ENCODE measurements at regions not wholly inside any gene's neighbourhood (a gene's known extent, or its start where the extent isn't known, plus 50 kb on each side); places are given as distances from the start of the nearest gene placed in this dataset.

- H3K27me3 ChIP-seq (replicated peaks; ENCODE audit: insufficient read depth) = no peaks in the 10 kb centered on the region
- TF ChIP-seq CTCF (IDR thresholded peaks at IDR 0.05) = no peak
- no peak overlapping the region for H3K4me3 ChIP-seq
- H3K9me3 ChIP-seq = no peaks in the 10 kb centered on the region
- ATAC-seq (ENCODE audit: insufficient number of reproducible peaks, low FRiP score, low read depth) (no peak), DNase-seq (ENCODE audit: low spot score) (no peak)
- H3K36me3 ChIP-seq = no peaks in the 10 kb centered on the region
- no peaks in the 10 kb centered on the region for H3K4me1 ChIP-seq (ENCODE audit: control insufficient read depth in 1 of 2, low read depth in 2 of 2)
- H3K27ac ChIP-seq = no peak overlapping the region
Observed at GRCh38 chr13:67632590-67632989, 402.5 kb upstream of the PCDH9 start.

GRCh38 chr13:67630640-67631039, 400.5 kb upstream of the PCDH9 start:
- ATAC-seq (ENCODE audit: insufficient number of reproducible peaks, low FRiP score, low read depth) = no peak
- Histone ChIP-seq H3K9me3 (no peaks in the 10 kb centered on the region), H3K27me3 (replicated peaks; ENCODE audit: insufficient read depth) (no peaks in the 10 kb centered on the region), H3K4me3 (no peak overlapping the region), H3K27ac (no peak overlapping the region), H3K4me1 (ENCODE audit: control insufficient read depth in 1 of 2, low read depth in 2 of 2) (no peaks in the 10 kb centered on the region), H3K36me3 (no peaks in the 10 kb centered on the region)
- DNase-seq (ENCODE audit: low spot score) = no peak
- no peak for TF ChIP-seq CTCF (IDR thresholded peaks at IDR 0.05)

GRCh38 chr13:67623630-67624029, 393.5 kb upstream of the PCDH9 start:
- DNase-seq (ENCODE audit: low spot score) = no peak
- H3K9me3 ChIP-seq = no peaks in the 10 kb centered on the region
- no peaks in the 10 kb centered on the region for H3K36me3 ChIP-seq
- H3K4me3 ChIP-seq = no peak overlapping the region
- TF ChIP-seq CTCF (IDR thresholded peaks at IDR 0.05) = no peak
- H3K27me3 ChIP-seq (replicated peaks; ENCODE audit: insufficient read depth) = no peaks in the 10 kb centered on the region
- H3K27ac ChIP-seq = no peak overlapping the region
- no peak for ATAC-seq (ENCODE audit: insufficient number of reproducible peaks, low FRiP score, low read depth)
- H3K4me1 ChIP-seq (ENCODE audit: control insufficient read depth in 1 of 2, low read depth in 2 of 2) = no peaks in the 10 kb centered on the region

- H3K27me3 ChIP-seq (replicated peaks; ENCODE audit: insufficient read depth) = no peaks in the 10 kb centered on the region
- H3K27ac ChIP-seq = no peak overlapping the region
- no peak for TF ChIP-seq CTCF (IDR thresholded peaks at IDR 0.05)
- H3K4me1 ChIP-seq (ENCODE audit: control insufficient read depth in 1 of 2, low read depth in 2 of 2) = no peaks in the 10 kb centered on the region
- ATAC-seq (ENCODE audit: insufficient number of reproducible peaks, low FRiP score, low read depth) (no peak), DNase-seq (ENCODE audit: low spot score) (no peak)
- no peak overlapping the region for H3K4me3 ChIP-seq
- no peaks in the 10 kb centered on the region for H3K36me3 ChIP-seq
- no peaks in the 10 kb centered on the region for H3K9me3 ChIP-seq
Observed at GRCh38 chr13:67620665-67621064, 390.5 kb upstream of the PCDH9 start.

GRCh38 chr13:67619995-67620380, 389.9 kb upstream of the PCDH9 start:
- Histone ChIP-seq H3K36me3 (no peaks in the 10 kb centered on the region), H3K9me3 (no peaks in the 10 kb centered on the region), H3K4me3 (no peak overlapping the region), H3K4me1 (ENCODE audit: control insufficient read depth in 1 of 2, low read depth in 2 of 2) (no peaks in the 10 kb centered on the region), H3K27ac (no peak overlapping the region), H3K27me3 (replicated peaks; ENCODE audit: insufficient read depth) (no peaks in the 10 kb centered on the region)
- DNase-seq (ENCODE audit: low spot score) (no peak), ATAC-seq (ENCODE audit: insufficient number of reproducible peaks, low FRiP score, low read depth) (no peak)
- no peak for TF ChIP-seq CTCF (IDR thresholded peaks at IDR 0.05)
